ENCODE measurements at regions not wholly inside any gene's neighbourhood (a gene's known extent, or its start where the extent isn't known, plus 50 kb on each side); places are given as distances from the start of the nearest gene placed in this dataset.

DNA sequence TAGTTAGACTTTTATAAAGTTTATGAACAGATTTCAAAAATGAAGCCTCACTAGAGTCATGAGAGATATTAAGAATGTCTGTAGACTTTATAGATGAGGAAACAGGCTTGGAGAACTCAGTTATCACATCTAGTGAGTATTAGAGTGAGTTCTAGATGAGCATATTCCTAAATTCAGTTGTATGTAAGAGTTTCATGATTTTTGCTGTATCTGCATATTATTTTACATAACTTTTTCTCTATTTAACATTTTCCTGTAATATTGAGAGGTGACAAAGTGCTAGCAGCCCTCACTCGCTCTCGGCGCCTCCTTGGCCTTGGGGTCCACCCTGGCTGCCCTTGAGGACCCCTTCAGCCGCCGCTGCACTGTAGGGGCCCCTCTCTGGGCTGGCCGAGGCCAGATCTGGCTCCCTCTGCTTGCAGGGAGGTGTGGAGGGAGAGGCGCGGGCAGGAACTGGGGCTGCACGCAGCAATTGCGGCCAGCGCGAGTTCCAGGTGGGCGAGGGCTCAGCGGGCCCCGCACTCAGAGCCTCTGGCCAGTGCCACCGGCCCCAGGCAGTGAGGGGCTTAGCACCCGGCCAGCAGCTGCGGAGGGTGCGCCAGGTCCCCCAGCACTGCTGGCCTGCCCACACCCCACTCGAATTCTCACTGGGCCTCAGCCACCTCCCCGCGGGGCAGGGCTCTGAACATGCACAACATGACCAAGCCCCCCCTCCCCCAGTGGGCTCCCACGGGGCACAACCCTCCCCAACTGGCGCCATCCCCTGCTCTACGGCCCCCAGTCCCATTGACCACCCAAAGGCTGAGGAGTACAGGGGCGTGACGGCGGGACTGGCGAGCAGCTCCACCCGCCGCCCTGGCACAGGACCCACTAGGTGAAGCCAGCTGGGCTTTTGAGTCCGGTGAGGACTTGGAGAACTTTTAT is 182.1 kb downstream of the TLE1 start:
- TF ChIP-seq, protein P1, sequence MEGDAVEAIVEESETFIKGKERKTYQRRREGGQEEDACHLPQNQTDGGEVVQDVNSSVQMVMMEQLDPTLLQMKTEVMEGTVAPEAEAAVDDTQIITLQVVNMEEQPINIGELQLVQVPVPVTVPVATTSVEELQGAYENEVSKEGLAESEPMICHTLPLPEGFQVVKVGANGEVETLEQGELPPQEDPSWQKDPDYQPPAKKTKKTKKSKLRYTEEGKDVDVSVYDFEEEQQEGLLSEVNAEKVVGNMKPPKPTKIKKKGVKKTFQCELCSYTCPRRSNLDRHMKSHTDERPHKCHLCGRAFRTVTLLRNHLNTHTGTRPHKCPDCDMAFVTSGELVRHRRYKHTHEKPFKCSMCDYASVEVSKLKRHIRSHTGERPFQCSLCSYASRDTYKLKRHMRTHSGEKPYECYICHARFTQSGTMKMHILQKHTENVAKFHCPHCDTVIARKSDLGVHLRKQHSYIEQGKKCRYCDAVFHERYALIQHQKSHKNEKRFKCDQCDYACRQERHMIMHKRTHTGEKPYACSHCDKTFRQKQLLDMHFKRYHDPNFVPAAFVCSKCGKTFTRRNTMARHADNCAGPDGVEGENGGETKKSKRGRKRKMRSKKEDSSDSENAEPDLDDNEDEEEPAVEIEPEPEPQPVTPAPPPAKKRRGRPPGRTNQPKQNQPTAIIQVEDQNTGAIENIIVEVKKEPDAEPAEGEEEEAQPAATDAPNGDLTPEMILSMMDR (IDR thresholded peaks at IDR 0.05) = no peak
- TF ChIP-seq POLR2A (IDR thresholded peaks at IDR 0.05) = no peak
